Vagina (tissue), 2 donors: ENCODE measurements at regions not wholly inside any gene's neighbourhood (a gene's known extent, or its start where the extent isn't known, plus 50 kb on each side); places are given as distances from the start of the nearest gene placed in this dataset.

Experiments
- POLR2AphosphoS5 ChIP-seq, 2 donors: sonication (generic); formaldehyde crosslinking; IDR thresholded peaks; one replicate each; pipeline ENCODE4 v1.9.0; 2017; ENCODE audit warnings: antibody characterized with exemption in 2 of 2, mild to moderate bottlenecking in 2 of 2, low read depth in 1 of 2; ENCODE audit not compliant: insufficient read depth in 1 of 2
- TF ChIP-seq, protein P1 (sequence below), 3 experiments: fragments of 450-650 bp in 2 of 3; fragments of 200-600 bp in 1 of 3; sonication (generic) in 1 of 3; IDR thresholded peaks; one replicate each; pipeline ENCODE4 v1.5.1; 2017 to 2019; ENCODE audit warnings: antibody characterized with exemption in 3 of 3, mild to moderate bottlenecking in 2 of 3, moderate library complexity in 2 of 3

DNA sequence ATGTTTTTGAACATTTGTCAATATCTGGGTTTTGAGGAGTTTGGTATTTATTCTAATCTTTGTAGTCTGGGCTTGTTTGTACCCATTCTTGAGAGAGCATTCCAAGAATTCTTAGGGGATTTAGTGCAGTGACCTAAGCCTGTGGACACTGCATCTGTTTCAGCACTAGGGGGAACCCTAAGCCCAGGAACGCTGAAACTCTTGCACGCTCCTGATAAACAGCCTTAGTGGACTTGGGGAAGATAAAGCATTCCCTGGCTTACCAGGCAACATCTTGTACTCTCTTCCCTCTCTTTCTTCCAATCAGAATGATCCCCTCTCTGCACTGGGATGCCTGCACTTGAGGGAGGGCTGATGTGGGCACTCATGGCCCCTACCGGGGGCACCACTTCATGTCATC, 654.9 kb upstream of the HTR2C start:
- TF ChIP-seq, protein P1, sequence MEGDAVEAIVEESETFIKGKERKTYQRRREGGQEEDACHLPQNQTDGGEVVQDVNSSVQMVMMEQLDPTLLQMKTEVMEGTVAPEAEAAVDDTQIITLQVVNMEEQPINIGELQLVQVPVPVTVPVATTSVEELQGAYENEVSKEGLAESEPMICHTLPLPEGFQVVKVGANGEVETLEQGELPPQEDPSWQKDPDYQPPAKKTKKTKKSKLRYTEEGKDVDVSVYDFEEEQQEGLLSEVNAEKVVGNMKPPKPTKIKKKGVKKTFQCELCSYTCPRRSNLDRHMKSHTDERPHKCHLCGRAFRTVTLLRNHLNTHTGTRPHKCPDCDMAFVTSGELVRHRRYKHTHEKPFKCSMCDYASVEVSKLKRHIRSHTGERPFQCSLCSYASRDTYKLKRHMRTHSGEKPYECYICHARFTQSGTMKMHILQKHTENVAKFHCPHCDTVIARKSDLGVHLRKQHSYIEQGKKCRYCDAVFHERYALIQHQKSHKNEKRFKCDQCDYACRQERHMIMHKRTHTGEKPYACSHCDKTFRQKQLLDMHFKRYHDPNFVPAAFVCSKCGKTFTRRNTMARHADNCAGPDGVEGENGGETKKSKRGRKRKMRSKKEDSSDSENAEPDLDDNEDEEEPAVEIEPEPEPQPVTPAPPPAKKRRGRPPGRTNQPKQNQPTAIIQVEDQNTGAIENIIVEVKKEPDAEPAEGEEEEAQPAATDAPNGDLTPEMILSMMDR (IDR thresholded peaks at IDR 0.05): no peak
- no peak for TF ChIP-seq POLR2AphosphoS5 (IDR thresholded peaks at IDR 0.05; ENCODE audit: insufficient read depth in 1 of 2, low read depth in 1 of 2)
